Keratinocyte (primary cell): ENCODE measurements at regions not wholly inside any gene's neighbourhood (a gene's known extent, or its start where the extent isn't known, plus 50 kb on each side); places are given as distances from the start of the nearest gene placed in this dataset.

Source experiments
- DNase-seq: peaks from one replicate; pipeline ENCODE4 v3.0.0-alpha.2; 2011; ENCODE audit warnings: low read depth, missing footprints, low spot score
- FAIRE-seq: peaks from 2 replicates; lab custom pipeline; 2011; peaks lifted over from hg19 to GRCh38; lab: Jason Lieb, UNC
- H2AFZ ChIP-seq: 2 replicates; pipeline ENCODE4 v1.6.0; 2012; ENCODE audit warnings: low read length, control low read depth, inconsistent platforms; ENCODE audit not compliant: control insufficient read depth
- H3K27ac ChIP-seq: 2 replicates; pipeline ENCODE4 v1.5.1; 2011; ENCODE audit warnings: low read length; ENCODE audit not compliant: control insufficient read depth, insufficient read depth
- H3K27me3 ChIP-seq: 3 replicates; pipeline ENCODE4 v1.6.0; 2011; ENCODE audit warnings: low read length; ENCODE audit not compliant: control insufficient read depth, insufficient read depth; ENCODE audit errors: extremely low read depth
- H3K36me3 ChIP-seq, 2 experiments: 2 replicates in 1 of 2; 3 replicates in 1 of 2; pipeline ENCODE4 v1.5.1; 2011; ENCODE audit warnings: low read length in 2 of 2, mild to moderate bottlenecking in 1 of 2; ENCODE audit not compliant: control insufficient read depth in 2 of 2, insufficient read depth in 2 of 2; ENCODE audit errors: extremely low read depth in 1 of 2
- H3K4me1 ChIP-seq: 3 replicates; pipeline ENCODE4 v1.5.1; 2011; ENCODE audit warnings: low read length; ENCODE audit not compliant: control insufficient read depth, insufficient read depth; ENCODE audit errors: extremely low read depth
- H3K4me2 ChIP-seq: 3 replicates; pipeline ENCODE4 v1.6.0; 2011; ENCODE audit warnings: low read depth, low read length; ENCODE audit not compliant: control insufficient read depth, insufficient read depth; ENCODE audit errors: extremely low read depth
- H3K4me3 ChIP-seq, 3 experiments: fragments of 200-600 bp in 1 of 3; sonication (generic) in 1 of 3; 2 replicates in 2 of 3; 3 replicates in 1 of 3; pipeline ENCODE4 v1.5.1; 2011 to 2016; ENCODE audit warnings: low read length in 3 of 3, mild to moderate bottlenecking in 3 of 3, control low read depth in 2 of 3, inconsistent platforms in 1 of 3, low read depth in 1 of 3, mixed read lengths in 1 of 3, mixed run types in 1 of 3, moderate library complexity in 1 of 3; ENCODE audit not compliant: control insufficient read depth in 2 of 3, insufficient read depth in 2 of 3; ENCODE audit errors: extremely low read depth in 1 of 3
- H3K79me2 ChIP-seq: 2 replicates; pipeline ENCODE4 v1.6.0; 2012; ENCODE audit warnings: low read length; ENCODE audit not compliant: control insufficient read depth, insufficient read depth
- H3K9ac ChIP-seq: 3 replicates; pipeline ENCODE4 v1.6.0; 2011; ENCODE audit warnings: low read length; ENCODE audit not compliant: control insufficient read depth, insufficient read depth; ENCODE audit errors: extremely low read depth
- H3K9me1 ChIP-seq: 3 replicates; pipeline ENCODE4 v1.6.0; 2011; ENCODE audit warnings: low read length; ENCODE audit not compliant: control insufficient read depth, insufficient read depth; ENCODE audit errors: extremely low read depth
- H3K9me3 ChIP-seq: 2 replicates; pipeline ENCODE4 v1.5.1; 2012; ENCODE audit warnings: low read depth, low read length; ENCODE audit not compliant: control insufficient read depth
- H4K20me1 ChIP-seq: 3 replicates; pipeline ENCODE4 v1.6.0; 2011; ENCODE audit warnings: low read length; ENCODE audit not compliant: control insufficient read depth, insufficient read depth; ENCODE audit errors: extremely low read depth
- CTCF ChIP-seq, 3 experiments: IDR thresholded peaks in 1 of 3; conservative IDR thresholded peaks in 1 of 3; optimal IDR thresholded peaks in 1 of 3; 2 replicates in 2 of 3; 3 replicates in 1 of 3; pipeline versions ENCODE3 to v1.5.1; 2011; ENCODE audit warnings: low read length in 3 of 3, mild to moderate bottlenecking in 3 of 3, moderate library complexity in 2 of 3, control low read depth in 1 of 3, inconsistent platforms in 1 of 3; ENCODE audit not compliant: insufficient read depth in 2 of 3; ENCODE audit errors: extremely low read depth in 1 of 3
- EZH2 ChIP-seq: IDR thresholded peaks from one replicate; pipeline ENCODE4 v1.6.1; 2012; ENCODE audit warnings: inconsistent platforms, mild to moderate bottlenecking, low read length, moderate library complexity
- dilution Hi-C: fragments of 300-500 bp; cut with MboI; formaldehyde crosslinking; loops from one replicate; pipeline ENCODE4 v1.7.0; 2020; ENCODE audit warnings: low sequenced_read_pairs; ENCODE audit not compliant: extremely low pct_ligation_motif_present

- Histone ChIP-seq H3K9me3 (no peaks in the 10 kb centered on the region), H3K4me3 (no peak overlapping the region), H3K79me2 (no peaks in the 10 kb centered on the region), H4K20me1 (no peaks in the 10 kb centered on the region), H3K9me1 (no peaks in the 10 kb centered on the region), H3K4me2 (no peak overlapping the region), H3K27ac (no peak overlapping the region), H2AFZ (no peak overlapping the region), H3K9ac (no peak overlapping the region), H3K36me3 (no peaks in the 10 kb centered on the region), H3K4me1 (peaks cover 21% of the 10 kb centered on the region), H3K27me3 (no peaks in the 10 kb centered on the region)
- dilution Hi-C loops = no loop called here
- FAIRE-seq (no peak), DNase-seq (no peak)
- no peak for TF ChIP-seq CTCF (optimal IDR thresholded peaks at IDR 0.05 in 1 of 3, IDR thresholded peaks at IDR 0.05 in 1 of 3, conservative IDR thresholded peaks at IDR 0.05 in 1 of 3; ENCODE audit: extremely low read depth in 1 of 3, insufficient read depth in 2 of 3, low read length in 3 of 3)
- TF ChIP-seq EZH2 = no peak
These were observed 217.4 kb upstream of the DIO2 start for GRCh38 chr14:80428671-80429070.

DNA sequence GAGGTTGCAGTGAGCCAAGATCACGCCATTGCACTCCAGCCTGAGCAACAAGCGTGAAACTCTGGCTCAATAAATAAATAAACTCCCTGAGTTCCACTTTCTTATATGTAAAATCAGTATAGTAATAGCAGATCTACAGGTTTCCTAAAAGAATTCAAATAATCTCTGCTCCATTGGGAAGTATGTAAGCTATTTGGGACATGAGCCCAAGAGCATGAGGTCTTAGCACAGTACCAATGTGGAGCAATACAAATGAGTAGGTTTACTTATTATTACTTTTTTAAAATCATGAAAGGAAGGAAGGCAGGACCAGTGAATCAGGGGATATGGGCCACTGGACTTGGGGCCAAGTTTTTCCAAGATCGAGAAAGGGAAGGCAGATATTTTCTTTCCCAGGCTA, 216.9 kb upstream of the DIO2 start:
- no peaks in the 10 kb centered on the region for H3K79me2 ChIP-seq
- H3K4me1 ChIP-seq = peaks cover 21% of the 10 kb centered on the region
- dilution Hi-C loops = no loop called here
- no peaks in the 10 kb centered on the region for H3K27me3 ChIP-seq
- no peaks in the 10 kb centered on the region for H4K20me1 ChIP-seq
- H3K36me3 ChIP-seq = no peaks in the 10 kb centered on the region
- FAIRE-seq (no peak), DNase-seq (no peak)
- no peak overlapping the region for H3K27ac ChIP-seq
- no peaks in the 10 kb centered on the region for H3K9me1 ChIP-seq
- H3K4me3 ChIP-seq = no peak overlapping the region
- TF ChIP-seq CTCF (optimal IDR thresholded peaks at IDR 0.05 in 1 of 3, IDR thresholded peaks at IDR 0.05 in 1 of 3, conservative IDR thresholded peaks at IDR 0.05 in 1 of 3; ENCODE audit: extremely low read depth in 1 of 3, insufficient read depth in 2 of 3, low read length in 3 of 3) = no peak
- no peak overlapping the region for H3K9ac ChIP-seq
- H3K4me2 ChIP-seq = no peak overlapping the region
- H2AFZ ChIP-seq = no peak overlapping the region
- H3K9me3 ChIP-seq = no peaks in the 10 kb centered on the region
